ENCODE measurements at regions not wholly inside any gene's neighbourhood (a gene's known extent, or its start where the extent isn't known, plus 50 kb on each side); places are given as distances from the start of the nearest gene placed in this dataset.
A peak's percentile ranks its signal among the peaks of the same experiment; 100 is the strongest.

GRCh38 chr3:134092208-134092701 is 62.5 kb upstream of the SLCO2A1 start:
- no peak overlapping the region for H3K4me3 Mint-ChIP-seq (ENCODE audit: unreplicated experiment)
- no peaks in the 10 kb centered on the region for H3K27me3 Mint-ChIP-seq (ENCODE audit: insufficient read depth, unreplicated experiment)
- H3K27ac Mint-ChIP-seq (ENCODE audit: low read depth, unreplicated experiment): no peak overlapping the region
- no TSS peak for BruUV-seq (replicated peaks)
- CTCF ChIA-PET: interaction anchor here (1.0 kb wide), 1 partner anchor 129 kb away, joined by 3 read pairs; no protein-coding TSS in a partner anchor
- intact Hi-C loops (cut with micrococcal nuclease): no loop called here
- H3K9me3 Mint-ChIP-seq (ENCODE audit: unreplicated experiment): no peaks in the 10 kb centered on the region
- no peaks in the 10 kb centered on the region for H3K4me1 Mint-ChIP-seq (ENCODE audit: insufficient read depth, unreplicated experiment)
- TF ChIP-seq, protein P1, sequence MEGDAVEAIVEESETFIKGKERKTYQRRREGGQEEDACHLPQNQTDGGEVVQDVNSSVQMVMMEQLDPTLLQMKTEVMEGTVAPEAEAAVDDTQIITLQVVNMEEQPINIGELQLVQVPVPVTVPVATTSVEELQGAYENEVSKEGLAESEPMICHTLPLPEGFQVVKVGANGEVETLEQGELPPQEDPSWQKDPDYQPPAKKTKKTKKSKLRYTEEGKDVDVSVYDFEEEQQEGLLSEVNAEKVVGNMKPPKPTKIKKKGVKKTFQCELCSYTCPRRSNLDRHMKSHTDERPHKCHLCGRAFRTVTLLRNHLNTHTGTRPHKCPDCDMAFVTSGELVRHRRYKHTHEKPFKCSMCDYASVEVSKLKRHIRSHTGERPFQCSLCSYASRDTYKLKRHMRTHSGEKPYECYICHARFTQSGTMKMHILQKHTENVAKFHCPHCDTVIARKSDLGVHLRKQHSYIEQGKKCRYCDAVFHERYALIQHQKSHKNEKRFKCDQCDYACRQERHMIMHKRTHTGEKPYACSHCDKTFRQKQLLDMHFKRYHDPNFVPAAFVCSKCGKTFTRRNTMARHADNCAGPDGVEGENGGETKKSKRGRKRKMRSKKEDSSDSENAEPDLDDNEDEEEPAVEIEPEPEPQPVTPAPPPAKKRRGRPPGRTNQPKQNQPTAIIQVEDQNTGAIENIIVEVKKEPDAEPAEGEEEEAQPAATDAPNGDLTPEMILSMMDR (IDR thresholded peaks at IDR 0.05; ENCODE audit: unreplicated experiment): no peak
- DNase-seq (ENCODE audit: unreplicated experiment): no peak
- H3K36me3 Mint-ChIP-seq (ENCODE audit: insufficient read depth, unreplicated experiment): no peaks in the 10 kb centered on the region
- POLR2A ChIA-PET: no interaction called here

DNA sequence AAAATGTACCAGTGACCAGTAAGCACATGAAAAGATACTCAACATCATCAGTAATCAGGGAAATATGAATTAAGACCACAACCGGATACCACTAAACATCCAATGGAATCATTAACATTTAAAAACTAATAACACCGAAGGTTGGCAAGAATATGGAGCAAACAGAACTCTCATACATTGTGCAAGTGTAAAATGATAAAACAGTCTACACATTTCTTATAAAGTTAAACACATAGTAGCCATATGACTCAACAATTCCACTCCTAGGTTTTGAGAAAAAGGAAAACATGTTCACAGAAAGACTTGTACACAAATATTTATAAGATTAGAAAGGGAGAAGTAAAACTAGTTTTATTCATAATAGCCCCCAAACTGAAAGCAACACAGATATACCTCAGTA is 60.3 kb upstream of the SLCO2A1 start:
- Mint-ChIP-seq H3K9me3 (ENCODE audit: unreplicated experiment) (no peaks in the 10 kb centered on the region), H3K27ac (ENCODE audit: low read depth, unreplicated experiment) (no peak overlapping the region), H3K4me3 (ENCODE audit: unreplicated experiment) (no peak overlapping the region), H3K27me3 (ENCODE audit: insufficient read depth, unreplicated experiment) (no peaks in the 10 kb centered on the region), H3K36me3 (ENCODE audit: insufficient read depth, unreplicated experiment) (no peaks in the 10 kb centered on the region), H3K4me1 (ENCODE audit: insufficient read depth, unreplicated experiment) (no peaks in the 10 kb centered on the region)
- intact Hi-C loops (cut with micrococcal nuclease): no loop called here
- CTCF ChIA-PET: no interaction called here
- DNase-seq (ENCODE audit: unreplicated experiment): no peak
- BruUV-seq (replicated peaks): no TSS peak
- POLR2A ChIA-PET: no interaction called here
- TF ChIP-seq, protein P1 (IDR thresholded peaks at IDR 0.05; ENCODE audit: unreplicated experiment): no peak

DNA sequence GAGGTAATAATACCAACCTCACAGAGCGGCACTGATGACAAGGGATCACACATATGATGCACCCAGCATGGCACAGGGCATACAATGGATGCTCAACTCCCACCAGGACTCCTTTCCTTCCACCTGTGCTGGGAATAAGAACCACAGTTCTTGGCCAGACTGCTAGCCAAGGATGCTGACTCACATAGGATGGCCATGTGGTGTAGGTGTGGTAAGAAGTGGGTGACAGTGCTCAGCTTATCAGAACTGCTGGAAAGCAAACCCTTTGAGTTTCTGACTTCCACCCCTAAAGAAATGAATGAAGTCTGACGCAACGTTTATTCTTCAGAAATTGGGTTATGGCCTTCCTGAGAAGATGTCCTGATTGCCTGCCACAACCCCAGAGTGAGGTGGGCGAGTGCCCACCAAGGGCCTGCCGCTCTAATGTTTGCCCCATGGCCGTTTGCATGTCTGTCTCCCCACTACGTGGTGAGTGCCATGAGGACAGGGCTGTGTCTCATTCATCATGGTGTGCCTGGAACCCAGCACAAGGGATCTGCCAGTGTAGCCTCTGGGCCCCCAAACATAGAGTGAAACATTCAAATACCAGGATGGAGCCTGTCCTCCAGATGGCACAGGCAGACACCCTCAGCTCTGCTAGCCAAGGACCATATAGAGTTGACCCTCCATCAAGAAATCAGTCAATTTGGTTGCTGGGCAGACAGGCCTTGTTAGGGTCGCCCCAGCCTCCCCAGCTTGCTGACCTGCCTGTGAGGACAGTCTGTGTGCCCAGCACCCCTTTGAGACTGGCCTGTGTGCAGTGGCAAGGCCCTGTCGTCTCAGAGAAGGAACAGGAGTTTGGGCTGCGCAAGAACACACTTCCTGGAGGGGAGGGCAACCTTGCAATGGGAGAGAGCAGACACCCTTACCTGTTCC is 57.6 kb upstream of the SLCO2A1 start:
- BruUV-seq (replicated peaks): no TSS peak
- DNase-seq (ENCODE audit: unreplicated experiment): peak; percentile 36
- Mint-ChIP-seq H3K27me3 (ENCODE audit: insufficient read depth, unreplicated experiment) (no peaks in the 10 kb centered on the region), H3K36me3 (ENCODE audit: insufficient read depth, unreplicated experiment) (no peaks in the 10 kb centered on the region), H3K4me3 (ENCODE audit: unreplicated experiment) (no peak overlapping the region), H3K4me1 (ENCODE audit: insufficient read depth, unreplicated experiment) (no peaks in the 10 kb centered on the region), H3K27ac (ENCODE audit: low read depth, unreplicated experiment) (no peak overlapping the region), H3K9me3 (ENCODE audit: unreplicated experiment) (no peaks in the 10 kb centered on the region)
- CTCF ChIA-PET: interaction anchor here (0.5 kb wide), 1 partner anchor 768 kb away, joined by 3 read pairs; no protein-coding TSS in a partner anchor
- intact Hi-C loops (cut with micrococcal nuclease): no loop called here
- TF ChIP-seq, protein P1 (IDR thresholded peaks at IDR 0.05; ENCODE audit: unreplicated experiment): no peak
- POLR2A ChIA-PET: no interaction called here

GRCh38 chr3:134086616-134087015 is 56.9 kb upstream of the SLCO2A1 start:
- Mint-ChIP-seq H3K27me3 (ENCODE audit: insufficient read depth, unreplicated experiment) (no peaks in the 10 kb centered on the region), H3K36me3 (ENCODE audit: insufficient read depth, unreplicated experiment) (no peaks in the 10 kb centered on the region), H3K9me3 (ENCODE audit: unreplicated experiment) (no peaks in the 10 kb centered on the region), H3K27ac (ENCODE audit: low read depth, unreplicated experiment) (no peak overlapping the region), H3K4me3 (ENCODE audit: unreplicated experiment) (no peak overlapping the region), H3K4me1 (ENCODE audit: insufficient read depth, unreplicated experiment) (no peaks in the 10 kb centered on the region)
- ChIA-PET POLR2A (no interaction called here), CTCF (no interaction called here)
- TF ChIP-seq, protein P1 (IDR thresholded peaks at IDR 0.05; ENCODE audit: unreplicated experiment): no peak
- DNase-seq (ENCODE audit: unreplicated experiment): peak; percentile 24
- BruUV-seq (replicated peaks): no TSS peak
- intact Hi-C loops (cut with micrococcal nuclease): no loop called here

All from MCF 10A (cell line).